Esophagus mucosa (tissue), 1 donor: ENCODE measurements at regions not wholly inside any gene's neighbourhood (a gene's known extent, or its start where the extent isn't known, plus 50 kb on each side); places are given as distances from the start of the nearest gene placed in this dataset.

Experiments used
- ATAC-seq: fragments of 200-7000 bp; cut with Tn5 transposase; one replicate; pipeline ENCODE4 v1.9.1; 2020
- donor health status: DM: yes; HTN: yes; CAD: no.

DNA sequence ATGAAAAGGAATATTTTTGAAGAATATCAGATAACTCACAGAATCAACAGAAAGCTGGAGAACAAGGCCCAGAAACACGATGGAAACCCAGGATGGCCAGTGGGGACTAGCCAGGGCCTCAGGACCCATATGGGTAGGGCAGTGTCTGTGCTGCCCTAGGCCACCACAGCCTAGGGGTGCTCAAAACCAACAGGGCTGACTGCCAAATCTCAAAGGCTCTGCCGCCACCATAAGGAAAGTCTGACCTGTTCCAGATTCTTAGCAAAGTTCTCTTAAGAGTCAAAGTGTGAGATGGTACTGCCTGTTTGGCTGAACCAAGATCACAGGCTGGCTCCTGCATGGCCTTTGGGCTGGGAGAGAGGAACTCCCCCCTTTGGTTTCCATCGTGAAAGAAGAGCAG is 164.7 kb upstream of the CTTNBP2NL start:
- no peak for ATAC-seq

DNA sequence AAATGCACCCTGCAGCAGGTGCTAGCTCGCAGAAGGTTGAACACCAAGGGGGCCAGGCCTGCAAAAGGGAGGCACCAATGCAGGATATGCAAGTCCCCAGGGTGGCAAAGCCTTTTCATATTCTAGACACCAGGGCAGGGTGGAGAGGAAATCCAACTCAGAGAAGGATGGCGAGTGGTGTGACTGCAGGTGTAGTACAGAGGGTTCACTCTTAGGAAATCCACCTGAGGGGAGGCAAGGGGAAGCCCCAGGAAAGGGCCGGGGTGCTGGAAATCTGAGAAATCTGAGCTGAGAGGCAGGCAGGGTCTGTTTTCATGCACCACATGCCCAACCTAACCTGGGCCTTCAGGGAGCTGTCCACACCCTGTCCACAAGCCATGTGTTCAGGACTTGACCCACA is 163.2 kb upstream of the CTTNBP2NL start:
- ATAC-seq: no peak

DNA sequence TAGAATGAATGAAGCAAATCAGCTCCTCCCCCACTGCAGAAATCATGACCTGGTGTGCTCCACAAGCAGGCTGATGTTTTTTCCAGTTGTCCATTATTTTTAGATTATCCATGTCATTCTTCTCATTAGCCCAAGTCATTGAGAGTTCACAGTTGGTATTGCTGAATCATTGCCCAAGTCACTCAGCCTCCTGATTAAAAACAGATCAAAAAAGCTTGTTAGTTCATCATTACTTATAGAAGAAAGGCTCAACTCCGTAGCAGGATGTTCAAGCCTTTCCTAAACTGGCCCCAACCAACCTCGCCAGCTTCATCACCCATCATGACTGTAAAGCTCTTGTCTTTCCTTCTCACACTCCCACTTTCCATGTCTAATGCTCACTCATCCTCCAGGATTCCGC is 161.3 kb upstream of the CTTNBP2NL start:
- no peak for ATAC-seq

DNA sequence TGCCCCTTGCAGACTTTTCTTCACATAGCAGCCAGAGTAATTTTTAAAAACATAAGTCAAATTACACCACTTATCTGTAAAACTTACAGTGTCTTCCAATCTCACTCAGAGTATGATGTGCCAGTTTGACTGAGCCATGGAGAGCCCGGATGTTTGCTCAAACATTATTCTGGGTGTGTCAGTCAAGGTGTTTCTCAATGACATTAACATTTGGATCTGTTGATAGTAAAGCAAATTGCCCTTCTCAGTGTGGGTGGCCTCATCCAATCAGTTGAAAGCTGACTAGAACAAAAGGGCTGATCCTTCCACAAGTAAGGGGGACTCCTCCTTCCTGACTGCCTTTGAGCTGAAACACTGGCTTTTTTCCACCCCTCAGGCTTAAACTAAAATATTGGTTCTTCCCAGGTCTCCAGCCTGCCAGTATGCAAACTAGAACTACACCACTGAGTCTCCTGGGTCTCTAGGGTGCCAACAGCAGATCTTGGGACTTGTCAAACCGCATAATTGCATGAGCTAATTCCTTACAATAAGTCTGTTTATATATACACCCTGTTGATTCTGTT is 157.9 kb upstream of the CTTNBP2NL start:
- ATAC-seq: no peak

DNA sequence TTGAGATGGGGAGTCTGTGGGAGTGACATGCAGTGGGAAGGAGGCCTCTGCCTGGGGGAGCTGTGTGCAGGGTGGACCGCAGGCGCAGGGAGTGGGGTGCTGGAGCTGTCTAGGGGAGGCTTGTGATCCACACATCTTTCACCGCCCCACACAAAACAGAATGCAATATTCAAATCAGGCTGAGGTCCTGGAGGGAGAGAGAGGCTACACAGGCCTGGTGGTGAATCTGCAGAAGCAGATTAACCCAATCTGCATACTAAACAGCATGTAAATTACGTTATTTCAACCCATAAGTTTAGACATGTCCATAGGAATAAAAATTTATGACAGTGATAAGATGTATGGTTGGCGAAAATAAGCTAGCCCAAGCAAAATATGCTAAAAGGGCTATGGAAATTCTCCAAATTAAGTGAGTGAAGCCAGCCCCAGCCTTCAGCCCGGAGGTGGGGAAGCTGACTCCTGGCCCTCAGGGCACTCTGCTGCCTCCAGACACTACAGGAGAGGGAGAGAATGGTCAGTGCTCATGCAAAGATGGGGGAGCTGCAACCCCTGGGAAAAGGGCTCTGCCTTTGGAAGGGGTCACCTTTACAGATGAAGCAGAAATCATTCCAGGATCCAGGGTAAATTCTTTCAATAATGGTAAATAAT is 156.2 kb upstream of the CTTNBP2NL start:
- ATAC-seq: no peak

DNA sequence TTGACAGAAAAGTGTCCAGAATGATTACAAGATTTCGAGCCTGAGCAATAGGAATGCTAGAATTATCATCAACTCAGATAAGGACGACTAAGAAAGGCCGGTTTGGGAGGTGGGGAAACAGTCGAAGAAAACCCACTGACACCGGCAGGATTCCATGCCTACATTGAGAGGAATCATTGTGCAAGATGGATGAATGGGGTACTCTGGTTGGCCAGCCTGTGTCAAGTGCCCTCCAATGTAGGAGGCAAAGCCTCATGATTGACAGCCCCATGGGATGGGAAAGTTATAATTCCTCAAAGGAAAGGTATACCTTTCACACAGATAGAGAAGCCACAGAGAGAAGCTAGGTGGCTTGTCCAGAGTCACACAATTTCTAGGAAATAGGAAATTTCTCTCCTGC is 153.5 kb upstream of the CTTNBP2NL start:
- ATAC-seq: no peak

DNA sequence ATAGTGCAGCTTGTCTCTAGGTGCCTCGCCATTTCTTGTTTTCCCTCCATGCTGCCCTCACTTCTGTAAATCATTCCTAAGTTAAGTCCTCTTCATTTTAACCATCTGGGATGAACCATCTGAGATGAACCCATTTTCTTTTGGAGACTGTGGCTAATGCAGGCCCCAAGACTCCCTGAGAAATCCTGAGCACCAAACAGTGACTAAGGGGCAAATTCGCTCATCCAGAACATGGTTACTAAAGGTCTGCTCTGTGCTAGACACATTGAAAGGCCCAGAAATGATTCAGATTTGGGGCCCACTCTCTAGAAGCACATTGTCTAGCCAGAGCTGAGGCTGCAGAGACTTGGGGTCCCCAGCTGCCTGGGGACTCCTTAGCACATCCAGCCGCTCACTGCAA is 151.9 kb upstream of the CTTNBP2NL start:
- no peak for ATAC-seq

DNA sequence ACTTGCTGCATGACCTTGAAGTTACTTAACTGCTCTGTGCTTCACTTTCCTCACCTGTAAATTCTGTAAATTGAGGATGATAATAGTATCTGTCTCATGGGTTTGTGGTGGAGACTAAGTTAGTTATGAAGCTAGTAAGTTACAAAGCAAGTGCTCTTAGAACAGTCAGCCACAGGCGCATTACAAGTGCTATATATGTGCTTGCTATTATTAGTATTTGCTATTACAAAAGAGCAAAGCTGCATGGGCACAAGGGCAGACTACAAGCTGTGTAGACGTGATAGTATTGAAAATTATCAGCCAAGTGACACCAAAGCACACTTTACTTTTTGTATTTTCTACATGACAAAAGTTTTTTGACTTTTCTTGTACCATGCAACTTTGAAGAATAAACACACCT is 150.9 kb upstream of the CTTNBP2NL start:
- no peak for ATAC-seq

DNA sequence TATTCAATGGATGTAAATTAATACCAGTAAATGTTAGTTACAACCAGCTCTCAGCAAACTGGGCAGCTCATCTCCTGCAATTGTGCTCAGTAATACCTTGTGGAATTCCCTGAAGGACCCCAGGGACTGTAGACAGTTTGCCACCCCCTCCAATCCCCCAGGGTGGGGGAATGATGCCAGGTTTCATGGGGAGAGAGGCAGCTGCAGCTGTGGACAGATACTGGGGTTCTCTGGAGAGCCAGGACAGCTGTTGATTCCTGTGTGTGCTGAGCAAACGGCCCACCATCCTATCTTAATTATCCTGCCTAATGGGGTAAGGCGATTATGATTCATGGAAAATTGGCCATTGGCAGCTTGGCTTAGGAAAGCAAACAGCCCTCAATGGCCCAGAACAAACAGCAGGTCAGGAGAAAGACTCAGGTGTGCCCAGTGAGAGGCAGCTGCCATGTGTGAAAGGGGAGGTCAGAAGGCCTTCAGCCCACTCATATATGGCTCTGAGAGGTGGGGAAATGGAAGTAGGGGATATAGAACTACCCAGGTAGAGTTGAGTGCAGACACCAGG is 148.9 kb upstream of the CTTNBP2NL start:
- no peak for ATAC-seq

DNA sequence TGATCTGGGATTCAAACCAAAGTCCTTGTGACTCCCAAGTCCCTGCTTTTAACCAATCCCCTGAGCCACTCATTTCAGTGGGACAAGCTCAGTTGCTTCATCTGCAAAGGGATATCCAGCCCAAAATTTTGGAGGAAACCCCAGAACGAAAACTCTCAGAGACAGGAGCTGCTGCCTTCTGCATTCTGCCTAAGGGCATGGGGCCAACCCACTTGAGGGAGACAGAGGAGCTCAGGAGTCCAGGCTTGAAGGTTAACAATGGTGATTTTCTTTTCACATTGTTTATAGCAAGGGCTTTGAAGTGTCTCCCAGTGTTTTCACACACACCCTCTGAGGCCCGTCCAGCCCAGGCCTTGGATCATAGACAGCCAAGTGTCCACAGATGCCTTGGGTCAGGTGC is 148.1 kb upstream of the CTTNBP2NL start:
- ATAC-seq: no peak

DNA sequence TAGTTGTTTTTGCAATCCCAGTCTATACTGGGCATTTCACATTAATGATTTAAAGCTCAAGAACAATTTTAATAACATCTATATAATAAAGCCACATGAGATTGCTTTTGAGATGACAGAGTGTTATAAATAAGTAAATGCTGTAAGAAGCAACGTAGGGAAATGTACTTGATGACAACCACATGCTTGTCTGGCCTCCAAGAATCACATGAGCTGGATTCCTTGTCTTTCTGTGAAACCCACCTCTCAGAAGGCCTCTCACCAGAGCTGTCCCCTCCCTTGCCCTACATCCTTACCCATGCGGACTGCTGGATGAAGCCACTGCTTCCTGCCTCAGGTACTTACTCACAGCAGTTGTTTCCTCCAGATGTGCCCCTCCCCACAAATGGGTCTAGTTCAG is 145.1 kb upstream of the CTTNBP2NL start:
- no peak for ATAC-seq

DNA sequence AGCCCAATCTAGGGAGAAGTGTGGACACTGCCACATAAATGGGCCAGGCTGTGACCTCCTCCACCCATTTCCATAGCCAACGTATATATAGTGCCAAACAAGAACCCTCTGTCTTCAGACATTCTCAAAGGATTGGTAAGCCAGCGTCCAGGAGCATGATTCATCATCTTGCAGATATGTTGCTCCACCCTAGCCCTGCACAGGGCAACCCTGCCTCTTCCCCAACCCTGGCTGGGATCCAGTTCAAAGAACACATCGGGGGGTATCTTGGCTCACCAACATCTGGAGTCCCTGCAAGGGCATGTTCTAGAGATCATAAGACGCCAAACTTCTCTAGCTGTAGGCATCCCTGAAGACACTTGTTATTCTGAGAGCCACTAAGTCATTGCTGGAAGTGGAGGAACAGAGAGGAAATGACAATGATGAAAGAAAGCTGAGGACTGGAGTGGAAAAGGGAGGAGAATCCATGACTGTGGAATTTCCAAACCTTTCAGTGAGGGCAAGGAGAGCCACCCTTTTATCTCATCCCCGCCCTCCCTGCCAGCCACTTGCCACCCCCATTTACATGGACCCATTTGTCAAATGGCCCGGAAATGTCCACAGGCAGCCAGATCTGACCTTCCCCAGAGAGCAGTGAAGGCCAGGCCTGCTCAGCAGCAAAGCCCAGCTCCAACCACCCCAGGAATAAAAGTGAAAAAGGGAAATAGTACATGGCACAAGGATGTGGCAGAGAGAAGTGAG is 144.1 kb upstream of the CTTNBP2NL start:
- peak; percentile 42 for ATAC-seq

DNA sequence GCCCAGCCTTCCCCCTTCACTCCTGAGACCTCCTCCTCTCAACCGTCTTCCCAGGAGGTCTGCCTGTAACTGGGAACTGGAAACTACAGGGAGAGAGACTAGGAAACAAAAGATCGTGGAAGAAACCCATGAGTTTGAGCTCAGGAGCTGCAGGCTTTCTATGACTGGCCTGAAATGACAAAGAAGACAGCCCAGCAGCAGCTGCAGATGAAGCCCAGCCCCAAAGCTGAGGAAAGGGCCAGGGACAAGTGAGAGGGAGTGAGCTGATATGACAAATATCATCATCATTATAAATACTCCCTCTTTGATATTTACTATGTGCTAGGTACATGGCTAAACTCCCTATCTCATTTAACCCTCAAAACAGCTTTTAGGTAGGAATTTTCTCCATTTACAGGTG is 142.6 kb upstream of the CTTNBP2NL start:
- no peak for ATAC-seq

DNA sequence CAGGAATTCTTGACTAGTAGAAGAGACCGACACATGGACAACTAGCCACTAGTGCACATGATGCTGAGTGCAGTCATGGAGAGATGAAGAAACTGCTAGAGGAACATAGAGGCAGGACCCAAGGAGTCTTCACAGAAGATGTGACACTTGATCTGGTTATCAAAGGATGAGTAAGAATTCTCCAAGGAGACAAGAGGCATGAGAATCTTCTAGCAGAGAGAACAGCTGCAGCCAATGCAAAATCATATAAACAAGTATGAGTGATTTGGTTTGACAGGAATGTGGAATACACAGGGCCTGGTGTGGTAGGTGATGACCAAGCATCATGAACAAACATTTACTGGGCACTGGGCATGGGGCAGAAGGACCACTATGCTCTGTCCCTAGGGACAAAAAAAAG is 140.9 kb upstream of the CTTNBP2NL start:
- ATAC-seq: no peak

DNA sequence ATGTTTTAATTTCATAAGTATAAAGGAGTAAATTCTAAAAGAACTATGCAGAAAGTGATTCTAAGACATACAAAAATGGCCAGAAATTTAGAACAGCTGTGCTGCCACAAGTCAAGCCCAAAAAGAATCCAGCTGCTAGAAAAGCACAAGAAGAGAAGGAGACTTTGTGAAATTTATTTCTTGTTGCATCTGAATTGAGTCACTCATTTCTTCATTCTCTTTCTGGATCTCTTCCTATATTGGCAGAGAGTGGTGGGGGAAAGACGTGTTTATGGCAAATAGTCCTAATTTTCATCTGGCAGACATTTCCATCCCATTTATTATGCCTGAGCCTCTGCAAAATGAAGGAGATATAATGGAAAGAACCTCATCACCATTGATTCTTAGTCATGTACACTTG is 139.6 kb upstream of the CTTNBP2NL start:
- ATAC-seq: no peak

DNA sequence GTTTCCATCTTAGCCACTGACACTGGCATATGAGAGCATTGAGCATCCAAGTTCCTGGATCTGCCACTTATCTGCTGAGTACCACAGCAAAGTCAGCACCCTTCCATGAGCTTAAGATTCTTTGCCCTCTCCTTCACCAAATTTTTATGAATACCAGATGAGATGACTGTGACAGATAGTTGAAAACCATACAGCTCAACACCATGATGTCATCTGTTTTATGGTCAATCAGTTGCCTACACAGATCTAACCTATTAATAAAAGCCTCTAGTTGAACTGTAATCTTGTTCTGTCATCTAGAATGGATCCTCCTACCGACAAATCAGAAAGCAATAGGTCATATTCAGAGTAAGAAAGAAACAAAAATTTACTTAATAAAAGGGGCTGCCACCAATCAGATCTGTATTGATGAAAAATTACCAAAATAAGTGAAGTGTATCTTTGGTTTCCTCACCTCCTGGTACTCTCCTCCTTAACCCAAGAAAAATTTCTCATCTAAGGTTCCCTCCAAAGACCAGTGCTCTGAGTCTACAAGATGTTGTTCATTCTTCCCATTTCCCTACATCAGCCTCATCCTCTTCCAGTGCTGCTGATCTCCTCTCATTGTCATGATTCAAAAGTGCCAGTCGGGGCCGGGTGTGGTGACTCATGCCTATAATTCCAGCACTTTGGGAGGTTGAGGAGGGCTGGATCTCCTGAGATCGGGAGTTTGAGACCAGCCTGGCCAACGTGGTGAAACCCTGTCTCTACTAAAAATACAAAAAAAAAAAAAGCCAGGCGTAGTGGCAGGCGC is 138.8 kb upstream of the CTTNBP2NL start:
- no peak for ATAC-seq

DNA sequence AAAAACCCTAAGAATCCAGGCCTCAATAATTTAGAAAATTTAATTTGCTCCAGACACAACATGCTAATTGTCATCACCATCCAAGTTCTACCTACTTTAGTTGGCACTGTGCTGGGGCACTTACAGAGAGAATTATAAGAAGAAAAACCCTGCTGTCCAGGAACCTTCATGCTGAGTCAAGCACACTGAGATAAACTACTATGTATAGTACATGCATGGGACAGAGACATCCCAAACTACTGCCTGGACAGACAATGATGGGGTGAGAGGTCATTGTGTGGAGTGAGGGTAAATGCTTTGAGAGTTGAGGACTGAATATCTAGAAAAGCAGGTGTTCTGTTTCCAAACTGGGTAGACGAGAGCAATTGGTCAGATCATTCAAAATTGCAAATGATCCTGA is 135.3 kb upstream of the CTTNBP2NL start:
- no peak for ATAC-seq

DNA sequence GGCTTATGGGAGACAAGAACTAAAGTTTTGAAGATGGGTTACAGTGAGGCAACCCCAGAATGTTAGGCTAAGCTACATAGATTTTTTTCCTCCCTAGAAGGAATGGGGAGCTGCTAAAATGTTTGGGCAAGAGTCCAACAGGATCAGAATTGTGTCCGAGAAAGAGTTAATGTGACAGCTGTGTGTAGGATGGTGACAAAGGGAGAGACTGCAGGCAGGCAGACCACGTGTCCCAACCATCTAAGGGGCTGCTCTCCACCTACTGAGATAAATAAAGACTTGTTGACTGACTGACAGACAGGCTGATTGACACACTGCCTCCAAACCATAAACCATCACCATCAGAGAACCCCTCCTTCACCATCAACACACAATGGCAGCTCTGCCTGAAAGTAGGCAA is 133.7 kb upstream of the CTTNBP2NL start:
- ATAC-seq: no peak

DNA sequence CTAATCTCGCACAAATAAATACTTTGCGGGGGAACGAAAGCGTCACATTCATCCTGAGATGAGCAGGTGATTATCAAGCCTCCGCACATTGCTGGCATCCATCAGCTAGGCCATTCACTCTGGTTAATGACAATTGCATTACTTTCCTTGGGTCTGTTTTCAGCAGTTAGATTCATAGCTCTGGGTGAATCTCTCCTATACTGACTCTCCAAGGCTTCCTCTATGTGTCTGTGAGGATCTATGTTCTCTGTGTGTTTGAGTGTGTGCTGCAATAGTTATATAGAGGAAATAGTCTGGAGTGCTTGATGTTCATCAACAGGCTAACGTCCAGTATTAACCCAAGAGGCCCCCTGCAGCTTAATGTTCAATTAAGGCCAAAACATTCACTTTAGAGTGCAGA is 133.0 kb upstream of the CTTNBP2NL start:
- ATAC-seq: no peak

DNA sequence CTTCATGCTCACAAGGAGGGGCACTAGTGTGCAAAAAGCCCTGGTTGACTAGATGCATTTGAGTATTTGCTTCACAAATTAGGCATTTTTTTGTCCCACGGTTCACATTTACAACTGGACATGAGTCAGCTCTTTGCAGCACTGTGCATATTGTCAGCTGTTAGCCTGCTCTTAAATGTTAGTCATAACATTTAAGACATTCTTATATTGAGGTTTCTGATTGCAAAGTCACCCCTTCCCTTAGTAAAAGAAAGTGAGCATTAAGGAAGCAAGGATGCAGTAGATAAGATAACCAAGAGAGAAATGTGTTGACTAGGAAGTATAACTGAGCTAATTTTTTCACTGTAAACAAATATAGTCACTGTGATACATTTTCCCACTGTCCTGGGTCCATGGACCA is 132.6 kb upstream of the CTTNBP2NL start:
- no peak for ATAC-seq

DNA sequence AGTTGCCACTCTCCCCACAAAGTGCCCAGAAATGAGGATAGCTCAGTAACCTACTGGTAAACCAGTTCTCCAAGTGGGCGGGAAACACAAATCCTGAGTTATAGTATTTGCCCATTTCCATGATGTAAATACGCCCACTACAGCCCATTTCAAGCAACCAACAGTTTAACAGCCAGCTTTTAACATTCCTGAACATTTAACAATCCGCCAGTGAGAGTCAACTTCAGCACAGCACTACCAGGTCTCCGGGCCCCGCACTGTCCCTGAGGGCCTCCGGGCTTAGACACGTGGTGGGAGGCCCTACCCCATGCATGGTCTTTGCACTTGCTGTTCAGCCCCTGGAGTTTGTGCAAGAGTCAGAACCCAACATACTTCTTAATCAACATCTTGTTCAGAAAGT is 132.0 kb upstream of the CTTNBP2NL start:
- ATAC-seq: no peak

DNA sequence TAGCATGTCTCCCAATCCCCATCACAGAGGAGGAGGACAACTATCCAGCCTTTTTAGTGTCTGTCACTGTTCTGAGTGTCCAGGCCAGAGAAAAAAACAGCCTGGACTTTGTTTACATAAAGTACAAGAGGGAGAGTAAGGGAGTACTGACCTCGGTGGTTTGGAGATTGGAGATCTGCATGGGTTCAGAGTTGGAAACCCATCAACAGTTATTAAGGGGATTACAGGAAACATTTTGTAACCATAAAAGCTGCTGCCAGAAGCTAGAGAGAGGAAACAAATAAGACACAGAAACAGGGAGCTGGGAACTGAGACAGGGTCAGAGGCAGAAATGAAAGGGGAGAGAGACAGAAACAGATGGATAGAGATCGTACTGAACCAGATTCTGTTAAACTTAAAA is 131.5 kb upstream of the CTTNBP2NL start:
- ATAC-seq: no peak

DNA sequence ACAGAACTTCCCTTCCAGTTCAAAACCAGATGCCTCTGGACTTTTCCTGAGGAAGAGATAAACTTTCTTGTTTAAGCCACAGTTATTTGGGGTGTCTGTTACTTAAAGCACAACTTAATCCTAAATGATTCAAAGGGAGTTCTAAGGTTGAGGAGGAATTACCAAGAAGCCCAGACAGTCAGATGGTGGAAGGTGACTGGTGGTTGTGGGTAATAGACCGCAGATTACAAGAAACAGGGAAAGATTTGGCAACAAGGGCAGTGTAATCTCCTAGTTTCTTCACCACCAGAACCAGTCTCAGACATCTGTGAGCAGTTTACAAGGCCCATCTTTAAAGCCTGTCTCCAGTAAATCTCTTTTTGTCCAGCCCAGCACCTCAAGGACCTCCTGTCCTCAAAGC is 130.1 kb upstream of the CTTNBP2NL start:
- no peak for ATAC-seq
